ENCODE measurements at regions not wholly inside any gene's neighbourhood (a gene's known extent, or its start where the extent isn't known, plus 50 kb on each side); places are given as distances from the start of the nearest gene placed in this dataset.

GRCh38 chr2:226600184-226600583 is 199.4 kb downstream of the IRS1 start:
- TF ChIP-seq POLR2AphosphoS5 (IDR thresholded peaks at IDR 0.05; ENCODE audit: low read depth, low read length), result no peak
- no peak for TF ChIP-seq POLR2A (IDR thresholded peaks at IDR 0.05; ENCODE audit: low read depth, low read length)

Measured in GM12892 (cell line).